Neural progenitor cell (in vitro differentiated cells): ENCODE measurements at regions not wholly inside any gene's neighbourhood (a gene's known extent, or its start where the extent isn't known, plus 50 kb on each side); places are given as distances from the start of the nearest gene placed in this dataset.

Experiments used
- EZH2 ChIP-seq: fragments of 200-600 bp; sonication (generic); IDR thresholded peaks from 2 replicates; pipeline ENCODE4 v1.6.1; 2017; ENCODE audit warnings: antibody characterized with exemption, mild to moderate bottlenecking, moderate library complexity
- EZH2phosphoT487 ChIP-seq: fragments of 200-600 bp; sonication (generic); IDR thresholded peaks from 2 replicates; pipeline ENCODE4 v1.6.1; 2017; ENCODE audit warnings: antibody characterized with exemption
- TF ChIP-seq, protein P1 (sequence below): fragments of 200-600 bp; sonication (generic); IDR thresholded peaks from 2 replicates; pipeline ENCODE4 v1.5.1; 2017; ENCODE audit warnings: antibody characterized with exemption, mild to moderate bottlenecking

DNA sequence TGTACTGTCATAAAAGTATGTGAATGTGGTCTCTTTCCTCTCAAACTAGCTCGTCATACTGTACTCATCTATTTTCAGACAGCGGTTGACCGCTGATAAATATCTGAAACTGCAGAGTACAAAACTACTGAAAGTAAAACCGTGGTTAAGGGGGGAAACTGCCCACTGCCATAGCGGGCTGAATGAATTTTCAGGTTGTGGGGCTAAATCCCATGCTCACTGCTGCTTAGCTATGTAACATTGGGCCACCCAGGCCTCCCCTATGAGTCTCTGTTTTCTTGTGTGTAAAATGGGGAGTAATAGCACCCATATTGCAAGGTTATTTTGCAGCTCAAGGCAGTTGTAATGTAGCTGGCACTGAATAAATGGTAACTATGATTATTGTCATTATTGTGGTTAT is 82.3 kb downstream of the MSX2 start:
- TF ChIP-seq, protein P1, sequence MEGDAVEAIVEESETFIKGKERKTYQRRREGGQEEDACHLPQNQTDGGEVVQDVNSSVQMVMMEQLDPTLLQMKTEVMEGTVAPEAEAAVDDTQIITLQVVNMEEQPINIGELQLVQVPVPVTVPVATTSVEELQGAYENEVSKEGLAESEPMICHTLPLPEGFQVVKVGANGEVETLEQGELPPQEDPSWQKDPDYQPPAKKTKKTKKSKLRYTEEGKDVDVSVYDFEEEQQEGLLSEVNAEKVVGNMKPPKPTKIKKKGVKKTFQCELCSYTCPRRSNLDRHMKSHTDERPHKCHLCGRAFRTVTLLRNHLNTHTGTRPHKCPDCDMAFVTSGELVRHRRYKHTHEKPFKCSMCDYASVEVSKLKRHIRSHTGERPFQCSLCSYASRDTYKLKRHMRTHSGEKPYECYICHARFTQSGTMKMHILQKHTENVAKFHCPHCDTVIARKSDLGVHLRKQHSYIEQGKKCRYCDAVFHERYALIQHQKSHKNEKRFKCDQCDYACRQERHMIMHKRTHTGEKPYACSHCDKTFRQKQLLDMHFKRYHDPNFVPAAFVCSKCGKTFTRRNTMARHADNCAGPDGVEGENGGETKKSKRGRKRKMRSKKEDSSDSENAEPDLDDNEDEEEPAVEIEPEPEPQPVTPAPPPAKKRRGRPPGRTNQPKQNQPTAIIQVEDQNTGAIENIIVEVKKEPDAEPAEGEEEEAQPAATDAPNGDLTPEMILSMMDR = no peak
- TF ChIP-seq EZH2 (no peak), EZH2phosphoT487 (no peak)
